Astrocyte of the cerebellum (primary cell): ENCODE measurements at regions not wholly inside any gene's neighbourhood (a gene's known extent, or its start where the extent isn't known, plus 50 kb on each side); places are given as distances from the start of the nearest gene placed in this dataset.

Experiments used
- DNase-seq: peaks from one replicate; pipeline ENCODE4 v3.0.0-alpha.2; 2011; ENCODE audit warnings: low read depth
- H3K4me3 ChIP-seq: 2 replicates; pipeline ENCODE4 v1.5.1; 2011; ENCODE audit warnings: mild to moderate bottlenecking, low read depth, low read length, moderate library complexity
- CTCF ChIP-seq: IDR thresholded peaks from 2 replicates; pipeline ENCODE4 v1.5.1; 2012; ENCODE audit warnings: low read length, low read depth, moderate library complexity, mild to moderate bottlenecking; ENCODE audit errors: missing control alignments
- in situ Hi-C: cut with HindIII; loops from 2 replicates; pipeline ENCODE4 v1.10.0; 2017; ENCODE audit warnings: low sequenced_read_pairs

GRCh38 chr1:4268262-4268888, 368.3 kb upstream of the C1orf174 start:
- in situ Hi-C loops = no loop called here
- no peak for DNase-seq
- no peak overlapping the region for H3K4me3 ChIP-seq
- no peak for TF ChIP-seq CTCF

- no peak for DNase-seq
- in situ Hi-C loops = no loop called here
- no peak overlapping the region for H3K4me3 ChIP-seq
- no peak for TF ChIP-seq CTCF
These were observed 368.8 kb upstream of the C1orf174 start for GRCh38 chr1:4268889-4269284.

- in situ Hi-C loops = no loop called here
These were observed 369.3 kb upstream of the C1orf174 start for GRCh38 chr1:4269330-4269729.

GRCh38 chr1:4269952-4270570, 370.0 kb upstream of the C1orf174 start:
- no peak for DNase-seq
- in situ Hi-C loops = no loop called here
- TF ChIP-seq CTCF = no peak
- no peak overlapping the region for H3K4me3 ChIP-seq

More at GRCh38 chr1:4269330-4269729, 369.3 kb upstream of the C1orf174 start:
- DNase-seq = no peak
- TF ChIP-seq CTCF = no peak
- no peak overlapping the region for H3K4me3 ChIP-seq

- in situ Hi-C loops = no loop called here
- TF ChIP-seq CTCF = no peak
- DNase-seq = no peak
- no peak overlapping the region for H3K4me3 ChIP-seq
These were observed 370.7 kb upstream of the C1orf174 start for GRCh38 chr1:4270651-4271337.

GRCh38 chr1:4271338-4271998, 371.4 kb upstream of the C1orf174 start:
- TF ChIP-seq CTCF = no peak

More at GRCh38 chr1:4271338-4271998, 371.4 kb upstream of the C1orf174 start:
- no peak overlapping the region for H3K4me3 ChIP-seq
- no peak for DNase-seq
- in situ Hi-C loops = no loop called here
